GM18505 (cell line): ENCODE measurements at regions not wholly inside any gene's neighbourhood (a gene's known extent, or its start where the extent isn't known, plus 50 kb on each side); places are given as distances from the start of the nearest gene placed in this dataset.
"Not testable (repeated sequence)": the region's sequence is repeated elsewhere in the genome, so short reads cannot be mapped to it uniquely, and the experiment has no call there.

Experiments
- ATAC-seq: cut with Tn5 transposase; IDR thresholded peaks from one replicate; pipeline ENCODE4 v1.9.1; 2021; ENCODE audit not compliant: unreplicated experiment
- POLR2A ChIP-seq: IDR thresholded peaks from 4 replicates; pipeline ENCODE4 v1.6.1; 2011; ENCODE audit warnings: borderline replicate concordance; ENCODE audit not compliant: insufficient read depth, insufficient read length; ENCODE audit errors: extremely low read depth

GRCh38 chr7:69260023-69260422, 338.3 kb upstream of the AUTS2 start:
- no peak for TF ChIP-seq POLR2A
- ATAC-seq: no peak

- no peak for TF ChIP-seq POLR2A
- ATAC-seq: no peak
Observed at GRCh38 chr7:69263550-69263949, 334.7 kb upstream of the AUTS2 start.

GRCh38 chr7:69269806-69270205, 328.5 kb upstream of the AUTS2 start:
- ATAC-seq: no peak
- no peak for TF ChIP-seq POLR2A

- no peak for ATAC-seq
- TF ChIP-seq POLR2A: no peak
Observed at GRCh38 chr7:69272101-69272500, 326.2 kb upstream of the AUTS2 start.

GRCh38 chr7:69276011-69276729, 322.1 kb upstream of the AUTS2 start:
- ATAC-seq: no peak
- no peak for TF ChIP-seq POLR2A

GRCh38 chr7:69277366-69277765, 320.9 kb upstream of the AUTS2 start:
- TF ChIP-seq POLR2A: no peak
- ATAC-seq: no peak

GRCh38 chr7:69282946-69283345, 315.3 kb upstream of the AUTS2 start:
- no peak for ATAC-seq
- TF ChIP-seq POLR2A: no peak

- TF ChIP-seq POLR2A: no peak
- ATAC-seq: no peak
Observed at GRCh38 chr7:69283421-69283820, 314.9 kb upstream of the AUTS2 start.

- TF ChIP-seq POLR2A: no peak
- no peak for ATAC-seq
Observed at GRCh38 chr7:69285854-69286253, 312.4 kb upstream of the AUTS2 start.

- no peak for TF ChIP-seq POLR2A
- ATAC-seq: no peak
Observed at GRCh38 chr7:69295977-69296376, 302.3 kb upstream of the AUTS2 start.

GRCh38 chr7:69301253-69301652, 297.0 kb upstream of the AUTS2 start:
- no peak for TF ChIP-seq POLR2A
- no peak for ATAC-seq

GRCh38 chr7:69309601-69310000, 288.7 kb upstream of the AUTS2 start:
- no peak for ATAC-seq

GRCh38 chr7:69311489-69311888, 286.8 kb upstream of the AUTS2 start:
- ATAC-seq: no peak
- TF ChIP-seq POLR2A: no peak

More at GRCh38 chr7:69309601-69310000, 288.7 kb upstream of the AUTS2 start:
- no peak for TF ChIP-seq POLR2A

GRCh38 chr7:69313852-69314251, 284.4 kb upstream of the AUTS2 start:
- ATAC-seq: not testable (repeated sequence)

GRCh38 chr7:69318794-69319193, 279.5 kb upstream of the AUTS2 start:
- no peak for TF ChIP-seq POLR2A
- no peak for ATAC-seq
